A673 (cell line): ENCODE measurements at regions not wholly inside any gene's neighbourhood (a gene's known extent, or its start where the extent isn't known, plus 50 kb on each side); places are given as distances from the start of the nearest gene placed in this dataset.

Experiments used
- CTCF ChIP-seq: fragments of 300-800, 200-600 bp; sonication (generic); conservative IDR thresholded peaks from 2 replicates; pipeline ENCODE4 v1.5.1; 2017; ENCODE audit warnings: low read depth, mild to moderate bottlenecking, antibody characterized with exemption, low read length, moderate library complexity, mixed read lengths
- EZH2 ChIP-seq: fragments of 200-600 bp; sonication (generic); IDR thresholded peaks from 2 replicates; pipeline ENCODE4 v1.6.1; 2017; ENCODE audit warnings: borderline replicate concordance, low read depth, mild to moderate bottlenecking, mixed read lengths, antibody characterized with exemption, low read length; ENCODE audit not compliant: poor library complexity, severe bottlenecking

- TF ChIP-seq EZH2 (no peak), CTCF (no peak)
Measured at GRCh38 chr5:89929834-89930233, 479.7 kb downstream of the CETN3 start.
